ENCODE measurements at regions not wholly inside any gene's neighbourhood (a gene's known extent, or its start where the extent isn't known, plus 50 kb on each side); places are given as distances from the start of the nearest gene placed in this dataset.

DNA sequence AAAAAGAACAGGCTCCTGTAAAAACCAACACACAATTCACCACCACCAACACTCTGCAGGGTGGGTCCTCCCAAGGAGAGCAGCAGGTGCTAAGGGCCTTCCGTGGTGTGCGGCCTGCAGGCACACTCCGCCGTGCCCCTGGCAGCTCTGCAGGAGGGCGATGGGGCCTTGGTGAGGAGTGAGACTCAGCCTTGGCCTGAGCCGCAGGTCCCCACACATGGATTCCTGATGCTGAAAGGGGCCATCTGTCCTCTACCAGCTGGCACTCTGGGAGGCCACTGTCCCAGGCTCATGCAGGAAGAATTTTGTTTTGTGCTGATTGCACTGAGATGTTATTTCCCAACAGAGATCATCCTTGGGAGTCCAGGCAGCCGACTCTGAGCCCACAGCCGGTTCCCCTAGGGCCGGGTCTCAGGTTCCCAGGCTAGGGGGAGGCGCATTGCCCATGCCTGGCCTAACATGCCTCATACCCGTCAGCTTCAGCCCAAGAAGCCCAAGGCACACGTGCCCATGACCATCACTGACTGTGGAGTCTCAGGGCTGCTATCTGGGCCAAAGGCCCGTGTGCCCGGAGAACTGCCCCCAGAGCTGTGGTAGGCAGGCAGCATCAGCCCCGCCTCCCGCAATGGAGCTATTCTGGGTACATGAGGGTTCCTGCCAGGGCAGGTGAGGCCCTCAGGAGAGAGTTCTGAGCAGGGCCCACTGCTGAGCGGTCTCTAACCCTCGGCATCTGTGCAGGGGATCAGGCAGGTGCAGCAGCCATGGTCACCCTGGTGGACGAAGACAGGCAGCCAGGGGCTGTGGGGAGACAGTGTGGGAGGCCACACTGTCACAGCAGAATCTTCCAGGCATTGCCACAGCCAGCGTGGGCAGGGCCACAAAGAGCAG, 97.9 kb upstream of the ZNF469 start:
- TF ChIP-seq, protein P1, sequence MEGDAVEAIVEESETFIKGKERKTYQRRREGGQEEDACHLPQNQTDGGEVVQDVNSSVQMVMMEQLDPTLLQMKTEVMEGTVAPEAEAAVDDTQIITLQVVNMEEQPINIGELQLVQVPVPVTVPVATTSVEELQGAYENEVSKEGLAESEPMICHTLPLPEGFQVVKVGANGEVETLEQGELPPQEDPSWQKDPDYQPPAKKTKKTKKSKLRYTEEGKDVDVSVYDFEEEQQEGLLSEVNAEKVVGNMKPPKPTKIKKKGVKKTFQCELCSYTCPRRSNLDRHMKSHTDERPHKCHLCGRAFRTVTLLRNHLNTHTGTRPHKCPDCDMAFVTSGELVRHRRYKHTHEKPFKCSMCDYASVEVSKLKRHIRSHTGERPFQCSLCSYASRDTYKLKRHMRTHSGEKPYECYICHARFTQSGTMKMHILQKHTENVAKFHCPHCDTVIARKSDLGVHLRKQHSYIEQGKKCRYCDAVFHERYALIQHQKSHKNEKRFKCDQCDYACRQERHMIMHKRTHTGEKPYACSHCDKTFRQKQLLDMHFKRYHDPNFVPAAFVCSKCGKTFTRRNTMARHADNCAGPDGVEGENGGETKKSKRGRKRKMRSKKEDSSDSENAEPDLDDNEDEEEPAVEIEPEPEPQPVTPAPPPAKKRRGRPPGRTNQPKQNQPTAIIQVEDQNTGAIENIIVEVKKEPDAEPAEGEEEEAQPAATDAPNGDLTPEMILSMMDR (IDR thresholded peaks at IDR 0.05) = no peak
- no peak for TF ChIP-seq POLR2A (IDR thresholded peaks at IDR 0.05)
- TF ChIP-seq POLR2AphosphoS5 (IDR thresholded peaks at IDR 0.05) = no peak
